ENCODE measurements at regions not wholly inside any gene's neighbourhood (a gene's known extent, or its start where the extent isn't known, plus 50 kb on each side); places are given as distances from the start of the nearest gene placed in this dataset.
A peak's percentile ranks its signal among the peaks of the same experiment; 100 is the strongest.

GRCh38 chr2:146265656-146266055, 1579.2 kb upstream of the ACVR2A start:
- Histone ChIP-seq H3K4me3 (no peak overlapping the region), H3K36me3 (no peaks in the 10 kb centered on the region), H3K27me3 (no peaks in the 10 kb centered on the region), H3K9me3 (ENCODE audit: low read depth) (no peaks in the 10 kb centered on the region), H3K27ac (no peak overlapping the region), H3K4me1 (ENCODE audit: low read depth) (no peaks in the 10 kb centered on the region)
- DNase-seq (ENCODE audit: low read depth in 1 of 2, low spot score in 1 of 2): no peak
- TF ChIP-seq CTCF (IDR thresholded peaks at IDR 0.05; ENCODE audit: low read depth, low read length): no peak

GRCh38 chr2:146262606-146263005, 1582.2 kb upstream of the ACVR2A start:
- H3K27ac ChIP-seq: no peak overlapping the region
- no peak overlapping the region for H3K4me3 ChIP-seq
- H3K4me1 ChIP-seq (ENCODE audit: low read depth): no peaks in the 10 kb centered on the region
- H3K36me3 ChIP-seq: no peaks in the 10 kb centered on the region
- no peaks in the 10 kb centered on the region for H3K9me3 ChIP-seq (ENCODE audit: low read depth)
- DNase-seq (ENCODE audit: low read depth in 1 of 2, low spot score in 1 of 2): no peak
- TF ChIP-seq CTCF (IDR thresholded peaks at IDR 0.05; ENCODE audit: low read depth, low read length): no peak
- no peaks in the 10 kb centered on the region for H3K27me3 ChIP-seq

GRCh38 chr2:146260551-146260950, 1584.3 kb upstream of the ACVR2A start:
- H3K36me3 ChIP-seq: no peaks in the 10 kb centered on the region
- H3K27ac ChIP-seq: no peak overlapping the region
- H3K9me3 ChIP-seq (ENCODE audit: low read depth): no peaks in the 10 kb centered on the region
- DNase-seq (ENCODE audit: low read depth in 1 of 2, low spot score in 1 of 2): no peak
- no peak overlapping the region for H3K4me3 ChIP-seq
- no peaks in the 10 kb centered on the region for H3K4me1 ChIP-seq (ENCODE audit: low read depth)
- H3K27me3 ChIP-seq: no peaks in the 10 kb centered on the region
- TF ChIP-seq CTCF (IDR thresholded peaks at IDR 0.05; ENCODE audit: low read depth, low read length): no peak

GRCh38 chr2:146259816-146260215, 1585.0 kb upstream of the ACVR2A start:
- H3K9me3 ChIP-seq (ENCODE audit: low read depth): no peaks in the 10 kb centered on the region
- H3K4me3 ChIP-seq: no peak overlapping the region
- H3K4me1 ChIP-seq (ENCODE audit: low read depth): no peaks in the 10 kb centered on the region
- no peak overlapping the region for H3K27ac ChIP-seq
- DNase-seq (ENCODE audit: low read depth in 1 of 2, low spot score in 1 of 2): no peak
- H3K36me3 ChIP-seq: no peaks in the 10 kb centered on the region
- H3K27me3 ChIP-seq: no peaks in the 10 kb centered on the region
- no peak for TF ChIP-seq CTCF (IDR thresholded peaks at IDR 0.05; ENCODE audit: low read depth, low read length)

GRCh38 chr2:146258071-146258470, 1586.8 kb upstream of the ACVR2A start:
- H3K4me1 ChIP-seq (ENCODE audit: low read depth): no peaks in the 10 kb centered on the region
- peak in 1 of 2 donors; percentile 11 for DNase-seq (ENCODE audit: low read depth in 1 of 2, low spot score in 1 of 2)
- H3K36me3 ChIP-seq: no peaks in the 10 kb centered on the region
- no peaks in the 10 kb centered on the region for H3K9me3 ChIP-seq (ENCODE audit: low read depth)
- no peak overlapping the region for H3K4me3 ChIP-seq
- no peak overlapping the region for H3K27ac ChIP-seq
- no peaks in the 10 kb centered on the region for H3K27me3 ChIP-seq
- TF ChIP-seq CTCF (IDR thresholded peaks at IDR 0.05; ENCODE audit: low read depth, low read length): no peak

GRCh38 chr2:146252119-146252518, 1592.7 kb upstream of the ACVR2A start:
- Histone ChIP-seq H3K4me1 (ENCODE audit: low read depth) (no peaks in the 10 kb centered on the region), H3K9me3 (ENCODE audit: low read depth) (no peaks in the 10 kb centered on the region), H3K4me3 (no peak overlapping the region), H3K27me3 (no peaks in the 10 kb centered on the region), H3K27ac (no peak overlapping the region), H3K36me3 (no peaks in the 10 kb centered on the region)
- no peak for DNase-seq (ENCODE audit: low read depth in 1 of 2, low spot score in 1 of 2)
- no peak for TF ChIP-seq CTCF (IDR thresholded peaks at IDR 0.05; ENCODE audit: low read depth, low read length)
